ENCODE measurements at regions not wholly inside any gene's neighbourhood (a gene's known extent, or its start where the extent isn't known, plus 50 kb on each side); places are given as distances from the start of the nearest gene placed in this dataset.

DNA sequence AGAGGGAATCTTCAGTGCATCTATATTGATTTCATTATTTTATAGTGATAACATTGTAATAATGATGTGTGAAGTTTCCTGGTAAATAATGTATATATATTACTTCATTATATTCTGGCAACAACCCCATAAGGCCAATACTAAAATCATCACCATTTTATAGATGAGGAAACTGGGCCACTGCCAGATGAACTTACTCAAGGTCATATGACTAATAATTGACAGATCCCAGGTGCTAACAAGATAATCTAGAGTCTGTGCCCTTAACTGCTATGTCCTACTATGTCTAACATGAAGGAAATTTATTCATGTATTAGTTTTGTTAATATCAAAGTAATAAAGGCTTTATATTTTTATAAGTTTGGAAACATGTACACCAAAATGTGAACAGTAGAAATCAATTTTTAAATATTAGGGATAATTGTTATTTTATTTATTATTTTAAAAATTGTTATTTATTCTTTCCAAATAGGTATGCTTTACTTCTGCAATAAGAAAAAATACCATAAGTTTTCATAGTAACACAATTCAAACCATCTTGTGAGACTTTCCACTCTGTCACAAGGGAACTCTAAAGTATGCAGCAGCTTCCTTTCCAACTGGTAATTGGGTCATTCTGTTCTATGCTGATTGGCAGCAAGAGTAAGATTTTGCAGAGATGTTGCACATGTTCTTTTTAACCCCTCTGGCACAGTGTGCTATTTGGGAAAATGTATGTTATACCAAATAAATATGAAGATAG lies 90.8 kb upstream of the CMC1 start:
- TF ChIP-seq, protein P1, sequence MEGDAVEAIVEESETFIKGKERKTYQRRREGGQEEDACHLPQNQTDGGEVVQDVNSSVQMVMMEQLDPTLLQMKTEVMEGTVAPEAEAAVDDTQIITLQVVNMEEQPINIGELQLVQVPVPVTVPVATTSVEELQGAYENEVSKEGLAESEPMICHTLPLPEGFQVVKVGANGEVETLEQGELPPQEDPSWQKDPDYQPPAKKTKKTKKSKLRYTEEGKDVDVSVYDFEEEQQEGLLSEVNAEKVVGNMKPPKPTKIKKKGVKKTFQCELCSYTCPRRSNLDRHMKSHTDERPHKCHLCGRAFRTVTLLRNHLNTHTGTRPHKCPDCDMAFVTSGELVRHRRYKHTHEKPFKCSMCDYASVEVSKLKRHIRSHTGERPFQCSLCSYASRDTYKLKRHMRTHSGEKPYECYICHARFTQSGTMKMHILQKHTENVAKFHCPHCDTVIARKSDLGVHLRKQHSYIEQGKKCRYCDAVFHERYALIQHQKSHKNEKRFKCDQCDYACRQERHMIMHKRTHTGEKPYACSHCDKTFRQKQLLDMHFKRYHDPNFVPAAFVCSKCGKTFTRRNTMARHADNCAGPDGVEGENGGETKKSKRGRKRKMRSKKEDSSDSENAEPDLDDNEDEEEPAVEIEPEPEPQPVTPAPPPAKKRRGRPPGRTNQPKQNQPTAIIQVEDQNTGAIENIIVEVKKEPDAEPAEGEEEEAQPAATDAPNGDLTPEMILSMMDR (IDR thresholded peaks at IDR 0.05; ENCODE audit: low read length) = no peak
- TF ChIP-seq EZH2 (optimal IDR thresholded peaks at IDR 0.05; ENCODE audit: low read depth, low read length) = no peak
- TF ChIP-seq EZH2phosphoT487 (IDR thresholded peaks at IDR 0.05; ENCODE audit: low read length) = no peak
